Loucy (cell line): ENCODE measurements at regions not wholly inside any gene's neighbourhood (a gene's known extent, or its start where the extent isn't known, plus 50 kb on each side); places are given as distances from the start of the nearest gene placed in this dataset.

ENCODE experiments used
- H2AFZ ChIP-seq: fragments of 200-600 bp; sonication (generic); 2 replicates; pipeline ENCODE4 v1.6.0; 2016; ENCODE audit warnings: antibody characterized with exemption, mild to moderate bottlenecking, low read length, moderate library complexity
- H3F3A ChIP-seq: fragments of 200-600 bp; 2 replicates; pipeline ENCODE4 v1.6.0; 2016; ENCODE audit warnings: antibody characterized with exemption, low read depth, mild to moderate bottlenecking
- H3K27me3 ChIP-seq: fragments of 200-600 bp; sonication (generic); 2 replicates; pipeline ENCODE4 v1.6.1; 2014; ENCODE audit warnings: low read length, mild to moderate bottlenecking; ENCODE audit not compliant: insufficient read depth, poor library complexity, severe bottlenecking
- H3K36me3 ChIP-seq: fragments of 200-600 bp; sonication (generic); 2 replicates; pipeline ENCODE4 v1.6.1; 2016; ENCODE audit warnings: low read length; ENCODE audit not compliant: insufficient read depth
- H3K4me1 ChIP-seq: fragments of 200-600 bp; sonication (generic); 2 replicates; pipeline ENCODE4 v1.5.1; 2014; ENCODE audit warnings: low read length, mild to moderate bottlenecking; ENCODE audit not compliant: insufficient read depth, poor library complexity, severe bottlenecking
- H3K4me2 ChIP-seq: fragments of 200-600 bp; sonication (generic); 2 replicates; pipeline ENCODE4 v1.6.0; 2014; ENCODE audit warnings: antibody characterized with exemption, low read length, low read depth, mild to moderate bottlenecking; ENCODE audit not compliant: poor library complexity, severe bottlenecking
- H3K4me3 ChIP-seq: fragments of 200-600 bp; sonication (generic); 2 replicates; pipeline ENCODE4 v1.5.1; 2014; ENCODE audit warnings: low read length, mild to moderate bottlenecking, mixed read lengths; ENCODE audit not compliant: poor library complexity, severe bottlenecking
- H3K79me2 ChIP-seq: fragments of 200-600 bp; sonication (generic); 2 replicates; pipeline ENCODE4 v1.6.1; 2014; ENCODE audit warnings: low read length; ENCODE audit not compliant: insufficient read depth
- H3K9ac ChIP-seq: fragments of 200-600 bp; sonication (generic); 2 replicates; pipeline ENCODE4 v1.6.0; 2014; ENCODE audit warnings: mild to moderate bottlenecking, low read depth, low read length, moderate library complexity; ENCODE audit not compliant: poor library complexity, severe bottlenecking
- H3K9me2 ChIP-seq: fragments of 200-600 bp; sonication (generic); replicated peaks from 2 replicates; pipeline ENCODE4 v1.6.1; 2016; ENCODE audit warnings: low read depth, low read length, mixed read lengths
- H3K9me3 ChIP-seq: fragments of 200-600 bp; sonication (generic); 2 replicates; pipeline ENCODE4 v1.6.1; 2014; ENCODE audit warnings: mild to moderate bottlenecking, antibody characterized with exemption, low read length, low read depth; ENCODE audit not compliant: insufficient read depth
- H4K20me1 ChIP-seq: fragments of 200-600 bp; sonication (generic); 2 replicates; pipeline ENCODE4 v1.6.0; 2014; ENCODE audit warnings: antibody characterized with exemption, low read length, mild to moderate bottlenecking; ENCODE audit not compliant: insufficient read depth, poor library complexity, severe bottlenecking
- EZH2phosphoT487 ChIP-seq: fragments of 200-600 bp; IDR thresholded peaks from 2 replicates; pipeline ENCODE4 v1.6.1; 2018; ENCODE audit warnings: antibody characterized with exemption, mild to moderate bottlenecking, moderate library complexity, borderline replicate concordance
- TF ChIP-seq, protein P1 (sequence below): fragments of 200-600 bp; sonication (generic); conservative IDR thresholded peaks from 2 replicates; pipeline ENCODE4 v1.5.1; 2014; ENCODE audit warnings: mild to moderate bottlenecking, antibody characterized with exemption, low read length

DNA sequence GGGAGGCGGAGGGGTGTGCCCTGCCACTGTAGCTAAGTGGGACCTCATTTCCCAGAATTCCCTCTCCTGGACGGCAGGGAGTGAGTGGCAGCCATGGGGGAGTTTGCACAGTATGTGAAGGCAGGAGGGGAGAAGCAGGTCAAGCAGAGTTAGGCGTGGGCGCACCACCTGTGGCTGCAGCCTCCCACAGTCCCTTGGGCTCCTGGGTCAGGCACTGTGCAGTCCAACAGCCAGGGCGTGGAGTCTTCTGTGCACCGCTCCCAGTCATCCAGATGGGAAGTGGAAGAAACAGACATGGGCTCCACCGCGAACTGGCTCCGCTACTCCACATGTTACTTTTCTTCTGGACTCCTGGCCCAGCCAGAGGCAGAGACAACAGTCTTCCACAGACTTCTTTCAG lies 85.4 kb upstream of the TIAM1 start:
- H3K79me2 ChIP-seq: peaks cover 29% of the 10 kb centered on the region; the same call in 1 of the 2 replicates
- H3K4me3 ChIP-seq: no peak overlapping the region
- H3K9me3 ChIP-seq: no peaks in the 10 kb centered on the region
- H3K4me1 ChIP-seq: peaks cover 36% of the 10 kb centered on the region
- H3F3A ChIP-seq: peaks cover 14% of the 10 kb centered on the region
- no peak overlapping the region for H3K4me2 ChIP-seq
- H3K27me3 ChIP-seq: no peaks in the 10 kb centered on the region
- H3K9ac ChIP-seq: no peak overlapping the region
- H3K9me2 ChIP-seq: no peaks in the 10 kb centered on the region
- TF ChIP-seq, protein P1, sequence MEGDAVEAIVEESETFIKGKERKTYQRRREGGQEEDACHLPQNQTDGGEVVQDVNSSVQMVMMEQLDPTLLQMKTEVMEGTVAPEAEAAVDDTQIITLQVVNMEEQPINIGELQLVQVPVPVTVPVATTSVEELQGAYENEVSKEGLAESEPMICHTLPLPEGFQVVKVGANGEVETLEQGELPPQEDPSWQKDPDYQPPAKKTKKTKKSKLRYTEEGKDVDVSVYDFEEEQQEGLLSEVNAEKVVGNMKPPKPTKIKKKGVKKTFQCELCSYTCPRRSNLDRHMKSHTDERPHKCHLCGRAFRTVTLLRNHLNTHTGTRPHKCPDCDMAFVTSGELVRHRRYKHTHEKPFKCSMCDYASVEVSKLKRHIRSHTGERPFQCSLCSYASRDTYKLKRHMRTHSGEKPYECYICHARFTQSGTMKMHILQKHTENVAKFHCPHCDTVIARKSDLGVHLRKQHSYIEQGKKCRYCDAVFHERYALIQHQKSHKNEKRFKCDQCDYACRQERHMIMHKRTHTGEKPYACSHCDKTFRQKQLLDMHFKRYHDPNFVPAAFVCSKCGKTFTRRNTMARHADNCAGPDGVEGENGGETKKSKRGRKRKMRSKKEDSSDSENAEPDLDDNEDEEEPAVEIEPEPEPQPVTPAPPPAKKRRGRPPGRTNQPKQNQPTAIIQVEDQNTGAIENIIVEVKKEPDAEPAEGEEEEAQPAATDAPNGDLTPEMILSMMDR: no peak
- no peak for TF ChIP-seq EZH2phosphoT487
- no peaks in the 10 kb centered on the region for H4K20me1 ChIP-seq
- H3K36me3 ChIP-seq: no peaks in the 10 kb centered on the region; the same call in 1 of the 2 replicates
- H2AFZ ChIP-seq: no peak overlapping the region

DNA sequence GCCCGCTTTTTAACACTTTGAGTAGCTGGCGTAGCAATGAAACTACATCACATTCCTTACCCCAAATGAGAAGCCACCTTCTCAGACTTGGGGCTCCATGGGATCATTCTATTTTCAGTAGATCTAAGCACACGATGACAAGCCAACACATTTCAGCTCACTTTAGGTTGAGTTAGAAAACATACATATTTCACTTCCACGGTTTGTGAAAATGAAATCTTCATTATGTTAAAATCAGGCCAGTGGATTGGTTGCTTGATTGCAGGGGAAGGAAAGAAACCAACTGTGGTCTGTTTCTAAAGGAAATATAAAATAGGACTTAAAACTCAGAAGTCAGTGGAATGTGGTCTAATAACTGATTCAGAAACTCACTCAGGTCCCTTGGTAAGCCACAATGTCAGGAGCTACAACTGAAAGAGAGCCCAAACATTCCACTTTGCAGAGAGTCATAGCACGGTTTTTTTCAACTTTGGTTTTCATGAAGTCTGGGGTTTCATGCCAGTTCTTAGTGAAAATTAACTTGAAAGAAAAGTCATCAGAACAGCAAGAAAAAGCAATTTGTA lies 82.3 kb upstream of the TIAM1 start:
- H3K9ac ChIP-seq: peak overlapping the region; percentile 59
- no peaks in the 10 kb centered on the region for H3K27me3 ChIP-seq
- peak; percentile 63 for TF ChIP-seq EZH2phosphoT487
- TF ChIP-seq, protein P1: no peak
- H3K4me3 ChIP-seq: peak overlapping the region; percentile 61
- H2AFZ ChIP-seq: no peak overlapping the region
- H3F3A ChIP-seq: peaks cover 14% of the 10 kb centered on the region
- H3K4me2 ChIP-seq: peak overlapping the region; percentile 71
- H3K79me2 ChIP-seq: peaks cover 32% of the 10 kb centered on the region; the same call in 1 of the 2 replicates
- H3K9me3 ChIP-seq: no peaks in the 10 kb centered on the region
- H4K20me1 ChIP-seq: no peaks in the 10 kb centered on the region
- H3K9me2 ChIP-seq: no peaks in the 10 kb centered on the region
- no peaks in the 10 kb centered on the region; the same call in 1 of the 2 replicates for H3K36me3 ChIP-seq
- H3K4me1 ChIP-seq: peaks cover 42% of the 10 kb centered on the region

DNA sequence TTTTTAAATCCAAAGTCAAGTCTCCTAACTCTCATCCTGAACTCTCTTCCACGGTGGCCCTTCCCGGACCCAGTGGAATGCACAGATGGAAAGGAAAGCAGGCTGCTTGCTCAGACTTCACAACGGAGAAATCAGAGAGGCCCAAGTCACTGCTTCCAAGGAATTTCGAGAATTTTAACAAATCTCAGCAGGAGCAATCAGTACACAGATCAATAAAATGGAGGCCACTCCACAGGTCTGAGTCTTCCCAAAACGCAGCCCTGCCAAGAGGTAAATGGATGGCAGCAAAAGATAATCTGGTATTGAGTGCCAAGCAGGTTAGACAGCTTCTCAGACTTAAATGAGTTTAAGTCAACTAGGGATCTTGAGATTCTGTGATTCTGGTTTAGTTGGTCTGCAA lies 81.1 kb upstream of the TIAM1 start:
- H3K4me2 ChIP-seq: peak overlapping the region; percentile 71

More for the DNA sequence above, 81.1 kb upstream of the TIAM1 start:
- H4K20me1 ChIP-seq: no peaks in the 10 kb centered on the region
- no peaks in the 10 kb centered on the region for H3K9me3 ChIP-seq
- no peak for TF ChIP-seq EZH2phosphoT487
- TF ChIP-seq, protein P1: no peak
- peak overlapping the region; percentile 59 for H3K9ac ChIP-seq
- H3K4me1 ChIP-seq: peaks cover 48% of the 10 kb centered on the region
- no peaks in the 10 kb centered on the region for H3K27me3 ChIP-seq
- no peak overlapping the region for H3K4me3 ChIP-seq
- no peaks in the 10 kb centered on the region; the same call in 1 of the 2 replicates for H3K36me3 ChIP-seq
- peaks cover 14% of the 10 kb centered on the region for H3F3A ChIP-seq
- H3K79me2 ChIP-seq: peaks cover 28% of the 10 kb centered on the region; the same call in 1 of the 2 replicates
- H3K9me2 ChIP-seq: no peaks in the 10 kb centered on the region
- no peak overlapping the region for H2AFZ ChIP-seq
